ENCODE measurements at regions not wholly inside any gene's neighbourhood (a gene's known extent, or its start where the extent isn't known, plus 50 kb on each side); places are given as distances from the start of the nearest gene placed in this dataset.

DNA sequence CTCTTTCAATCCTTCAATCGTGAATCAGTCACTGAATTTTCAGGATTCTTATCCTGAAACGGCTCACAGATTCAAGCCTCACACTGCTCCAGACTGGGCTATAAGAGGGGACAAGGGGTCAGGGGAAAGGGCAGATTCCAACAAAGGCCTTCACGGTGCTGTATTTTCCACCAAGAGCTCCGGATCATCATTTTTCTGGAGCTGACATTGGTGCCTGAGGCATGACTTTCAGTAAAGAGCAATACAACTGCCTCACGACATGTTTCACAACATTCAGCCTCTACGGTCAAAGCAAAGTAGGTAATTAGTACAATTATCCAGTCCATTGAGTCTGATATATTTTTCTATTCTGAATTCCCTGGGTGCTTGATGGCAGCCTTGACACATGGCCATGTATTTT, 185.0 kb upstream of the PRICKLE2 start:
- no peaks in the 10 kb centered on the region for H3K4me1 Mint-ChIP-seq (ENCODE audit: low read depth, unreplicated experiment)
- peaks cover 12% of the 10 kb centered on the region for H3K27me3 Mint-ChIP-seq (ENCODE audit: unreplicated experiment)
- TF ChIP-seq, protein P1, sequence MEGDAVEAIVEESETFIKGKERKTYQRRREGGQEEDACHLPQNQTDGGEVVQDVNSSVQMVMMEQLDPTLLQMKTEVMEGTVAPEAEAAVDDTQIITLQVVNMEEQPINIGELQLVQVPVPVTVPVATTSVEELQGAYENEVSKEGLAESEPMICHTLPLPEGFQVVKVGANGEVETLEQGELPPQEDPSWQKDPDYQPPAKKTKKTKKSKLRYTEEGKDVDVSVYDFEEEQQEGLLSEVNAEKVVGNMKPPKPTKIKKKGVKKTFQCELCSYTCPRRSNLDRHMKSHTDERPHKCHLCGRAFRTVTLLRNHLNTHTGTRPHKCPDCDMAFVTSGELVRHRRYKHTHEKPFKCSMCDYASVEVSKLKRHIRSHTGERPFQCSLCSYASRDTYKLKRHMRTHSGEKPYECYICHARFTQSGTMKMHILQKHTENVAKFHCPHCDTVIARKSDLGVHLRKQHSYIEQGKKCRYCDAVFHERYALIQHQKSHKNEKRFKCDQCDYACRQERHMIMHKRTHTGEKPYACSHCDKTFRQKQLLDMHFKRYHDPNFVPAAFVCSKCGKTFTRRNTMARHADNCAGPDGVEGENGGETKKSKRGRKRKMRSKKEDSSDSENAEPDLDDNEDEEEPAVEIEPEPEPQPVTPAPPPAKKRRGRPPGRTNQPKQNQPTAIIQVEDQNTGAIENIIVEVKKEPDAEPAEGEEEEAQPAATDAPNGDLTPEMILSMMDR (IDR thresholded peaks at IDR 0.05; ENCODE audit: unreplicated experiment): no peak
- H3K4me3 Mint-ChIP-seq (ENCODE audit: low read depth, unreplicated experiment): no peak overlapping the region
- CTCF ChIA-PET: no interaction called here
- no peak overlapping the region for H3K27ac Mint-ChIP-seq (ENCODE audit: unreplicated experiment)
- BruUV-seq (replicated peaks): no TSS peak
- intact Hi-C loops (cut with micrococcal nuclease; ENCODE audit: unreplicated experiment): no loop called here
- H3K9me3 Mint-ChIP-seq (ENCODE audit: low read depth, unreplicated experiment): no peaks in the 10 kb centered on the region
- H3K36me3 Mint-ChIP-seq (ENCODE audit: insufficient read depth, unreplicated experiment): no peaks in the 10 kb centered on the region
- DNase-seq: no peak

DNA sequence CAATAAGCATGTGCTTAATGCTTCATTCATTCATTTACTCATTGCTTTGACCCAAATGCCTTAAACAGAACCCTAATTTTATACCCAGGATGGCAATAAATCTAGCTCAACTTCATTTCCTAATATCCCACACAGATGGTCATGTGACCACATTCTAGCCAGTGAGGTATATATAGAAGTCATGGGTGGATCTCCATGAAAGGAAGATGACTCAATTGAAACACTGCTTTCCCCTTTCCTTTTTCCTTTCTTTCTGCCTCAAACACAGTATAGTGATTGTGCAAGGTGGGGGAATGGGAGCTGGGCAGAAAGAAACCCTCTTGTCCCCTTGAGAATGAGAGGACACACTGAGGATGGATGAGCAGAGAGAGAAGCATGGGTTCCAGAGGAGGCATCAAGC, 183.5 kb upstream of the PRICKLE2 start:
- BruUV-seq (replicated peaks): no TSS peak
- Mint-ChIP-seq H3K36me3 (ENCODE audit: insufficient read depth, unreplicated experiment) (no peaks in the 10 kb centered on the region), H3K9me3 (ENCODE audit: low read depth, unreplicated experiment) (no peaks in the 10 kb centered on the region), H3K4me1 (ENCODE audit: low read depth, unreplicated experiment) (no peaks in the 10 kb centered on the region), H3K4me3 (ENCODE audit: low read depth, unreplicated experiment) (no peak overlapping the region), H3K27ac (ENCODE audit: unreplicated experiment) (no peak overlapping the region), H3K27me3 (ENCODE audit: unreplicated experiment) (peaks cover 12% of the 10 kb centered on the region)
- intact Hi-C loops (cut with micrococcal nuclease; ENCODE audit: unreplicated experiment): loop anchor here (10.0 kb wide), 1 partner anchor 56 kb away; no protein-coding TSS in a partner anchor
- TF ChIP-seq, protein P1 (IDR thresholded peaks at IDR 0.05; ENCODE audit: unreplicated experiment): no peak
- no peak for DNase-seq
- CTCF ChIA-PET: no interaction called here

- CTCF ChIA-PET: interaction anchor here (0.9 to 1.5 kb wide), 2 partner anchors 21 to 32 kb away, joined by 3 read pairs; no protein-coding TSS in a partner anchor
- Mint-ChIP-seq H3K36me3 (ENCODE audit: insufficient read depth, unreplicated experiment) (no peaks in the 10 kb centered on the region), H3K27me3 (ENCODE audit: unreplicated experiment) (peaks cover 12% of the 10 kb centered on the region), H3K4me1 (ENCODE audit: low read depth, unreplicated experiment) (no peaks in the 10 kb centered on the region), H3K4me3 (ENCODE audit: low read depth, unreplicated experiment) (no peak overlapping the region), H3K9me3 (ENCODE audit: low read depth, unreplicated experiment) (no peaks in the 10 kb centered on the region), H3K27ac (ENCODE audit: unreplicated experiment) (no peak overlapping the region)
- intact Hi-C loops (cut with micrococcal nuclease; ENCODE audit: unreplicated experiment): loop anchor here (10.0 kb wide), 1 partner anchor 59 kb away; no protein-coding TSS in a partner anchor
- TF ChIP-seq, protein P1 (IDR thresholded peaks at IDR 0.05; ENCODE audit: unreplicated experiment): no peak
- no TSS peak for BruUV-seq (replicated peaks)
- DNase-seq: no peak
Observed at GRCh38 chr3:64406271-64406670, 181.0 kb upstream of the PRICKLE2 start.

- Mint-ChIP-seq H3K27me3 (ENCODE audit: unreplicated experiment) (peaks cover 12% of the 10 kb centered on the region), H3K4me1 (ENCODE audit: low read depth, unreplicated experiment) (no peaks in the 10 kb centered on the region), H3K36me3 (ENCODE audit: insufficient read depth, unreplicated experiment) (no peaks in the 10 kb centered on the region), H3K4me3 (ENCODE audit: low read depth, unreplicated experiment) (no peak overlapping the region), H3K9me3 (ENCODE audit: low read depth, unreplicated experiment) (no peaks in the 10 kb centered on the region), H3K27ac (ENCODE audit: unreplicated experiment) (no peak overlapping the region)
- no peak for DNase-seq
- CTCF ChIA-PET: interaction anchor here (0.9 to 1.5 kb wide), 2 partner anchors 22 to 33 kb away, joined by 3 read pairs; no protein-coding TSS in a partner anchor
- no TSS peak for BruUV-seq (replicated peaks)
- TF ChIP-seq, protein P1 (IDR thresholded peaks at IDR 0.05; ENCODE audit: unreplicated experiment): no peak
- intact Hi-C loops (cut with micrococcal nuclease; ENCODE audit: unreplicated experiment): loop anchor here (10.0 kb wide), 1 partner anchor 59 kb away; no protein-coding TSS in a partner anchor
Observed at GRCh38 chr3:64405211-64405835, 180.1 kb upstream of the PRICKLE2 start.
